NCI-H82 treated with DMSO at 0.1 percent for 48 hours (cell line): ENCODE measurements at regions not wholly inside any gene's neighbourhood (a gene's known extent, or its start where the extent isn't known, plus 50 kb on each side); places are given as distances from the start of the nearest gene placed in this dataset.

Source experiments
- DNase-seq: peaks from one replicate; lab custom pipeline; 2025; ENCODE audit not compliant: unreplicated experiment; lab: John Stamatoyannopoulos, UW

- no peak for DNase-seq
Observed at GRCh38 chr12:19044430-19044829, 85.1 kb upstream of the PLEKHA5 start.

- no peak for DNase-seq
Observed at GRCh38 chr12:19044891-19045290, 84.6 kb upstream of the PLEKHA5 start.

GRCh38 chr12:19045426-19045825 lies 84.1 kb upstream of the PLEKHA5 start:
- DNase-seq: no peak

GRCh38 chr12:19048943-19049342 lies 80.6 kb upstream of the PLEKHA5 start:
- no peak for DNase-seq

GRCh38 chr12:19052689-19053088 lies 76.8 kb upstream of the PLEKHA5 start:
- no peak for DNase-seq

- DNase-seq: no peak
Observed at GRCh38 chr12:19053218-19053617, 76.3 kb upstream of the PLEKHA5 start.

- no peak for DNase-seq
Observed at GRCh38 chr12:19054035-19054434, 75.5 kb upstream of the PLEKHA5 start.

- no peak for DNase-seq
Observed at GRCh38 chr12:19055589-19055988, 73.9 kb upstream of the PLEKHA5 start.

- DNase-seq: no peak
Observed at GRCh38 chr12:19058235-19059021, 71.1 kb upstream of the PLEKHA5 start.

- no peak for DNase-seq
Observed at GRCh38 chr12:19064713-19065112, 64.8 kb upstream of the PLEKHA5 start.

GRCh38 chr12:19065223-19065622 lies 64.3 kb upstream of the PLEKHA5 start:
- no peak for DNase-seq

- no peak for DNase-seq
Observed at GRCh38 chr12:19065871-19066270, 63.7 kb upstream of the PLEKHA5 start.

- DNase-seq: peak; percentile 92
Observed at GRCh38 chr12:19066475-19067001, 63.0 kb upstream of the PLEKHA5 start.

GRCh38 chr12:19068137-19068536 lies 61.4 kb upstream of the PLEKHA5 start:
- DNase-seq: no peak

GRCh38 chr12:19070341-19070740 lies 59.2 kb upstream of the PLEKHA5 start:
- no peak for DNase-seq

- DNase-seq: no peak
Observed at GRCh38 chr12:19074700-19075099, 54.8 kb upstream of the PLEKHA5 start.

- no peak for DNase-seq
Observed at GRCh38 chr12:19075711-19076340, 53.7 kb upstream of the PLEKHA5 start.
